ENCODE measurements at regions not wholly inside any gene's neighbourhood (a gene's known extent, or its start where the extent isn't known, plus 50 kb on each side); places are given as distances from the start of the nearest gene placed in this dataset.

DNA sequence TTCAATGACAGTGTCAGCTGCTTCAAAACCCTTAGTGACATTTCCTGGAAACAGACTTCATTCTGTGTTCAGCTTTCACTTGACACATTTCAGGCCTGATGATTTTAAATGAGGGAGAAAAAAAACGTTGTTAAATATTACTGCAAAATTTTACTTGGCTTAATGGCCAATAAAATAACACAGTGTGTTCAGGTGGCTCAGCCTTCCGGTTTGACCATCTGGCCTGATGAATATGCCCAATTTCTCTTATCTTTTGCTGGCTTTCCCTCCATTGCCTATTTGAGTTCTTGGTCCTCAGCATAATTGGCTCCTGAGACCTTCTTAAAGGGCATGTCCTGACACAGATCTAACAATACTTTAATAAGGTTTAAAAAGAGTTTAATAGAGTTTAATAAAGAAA is 462.4 kb downstream of the ADRA2A start:
- TF ChIP-seq, protein P1, sequence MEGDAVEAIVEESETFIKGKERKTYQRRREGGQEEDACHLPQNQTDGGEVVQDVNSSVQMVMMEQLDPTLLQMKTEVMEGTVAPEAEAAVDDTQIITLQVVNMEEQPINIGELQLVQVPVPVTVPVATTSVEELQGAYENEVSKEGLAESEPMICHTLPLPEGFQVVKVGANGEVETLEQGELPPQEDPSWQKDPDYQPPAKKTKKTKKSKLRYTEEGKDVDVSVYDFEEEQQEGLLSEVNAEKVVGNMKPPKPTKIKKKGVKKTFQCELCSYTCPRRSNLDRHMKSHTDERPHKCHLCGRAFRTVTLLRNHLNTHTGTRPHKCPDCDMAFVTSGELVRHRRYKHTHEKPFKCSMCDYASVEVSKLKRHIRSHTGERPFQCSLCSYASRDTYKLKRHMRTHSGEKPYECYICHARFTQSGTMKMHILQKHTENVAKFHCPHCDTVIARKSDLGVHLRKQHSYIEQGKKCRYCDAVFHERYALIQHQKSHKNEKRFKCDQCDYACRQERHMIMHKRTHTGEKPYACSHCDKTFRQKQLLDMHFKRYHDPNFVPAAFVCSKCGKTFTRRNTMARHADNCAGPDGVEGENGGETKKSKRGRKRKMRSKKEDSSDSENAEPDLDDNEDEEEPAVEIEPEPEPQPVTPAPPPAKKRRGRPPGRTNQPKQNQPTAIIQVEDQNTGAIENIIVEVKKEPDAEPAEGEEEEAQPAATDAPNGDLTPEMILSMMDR (conservative IDR thresholded peaks at IDR 0.05; ENCODE audit: low read depth, low read length) = no peak
- TF ChIP-seq MAFK (IDR thresholded peaks at IDR 0.05; ENCODE audit: low read depth, low read length) (no peak), POLR2A (IDR thresholded peaks at IDR 0.05; ENCODE audit: low read depth, low read length) (no peak), BHLHE40 (IDR thresholded peaks at IDR 0.05; ENCODE audit: low read depth, low read length) (no peak)
